MCF 10A (cell line): ENCODE measurements at regions not wholly inside any gene's neighbourhood (a gene's known extent, or its start where the extent isn't known, plus 50 kb on each side); places are given as distances from the start of the nearest gene placed in this dataset.

Source experiments
- BruUV-seq: library from RNA; stranded (reverse); fragments of 400-500 nt; replicated peaks from 2 replicates; lab custom pipeline; 2021; lab: Mats Ljungman, UMichigan
- CTCF ChIA-PET: fragments of 300-600 bp; sonication (Branson Sonifier 250); formaldehyde crosslinking; extraction: SDS; loops from one replicate; lab custom pipeline; 2021; ENCODE audit warnings: antibody characterized with exemption, inconsistent platforms; lab: Yijun Ruan, JAX
- POLR2A ChIA-PET: fragments of 300-600, 350-650 bp; sonication (Branson Sonifier 250); formaldehyde crosslinking; extraction: SDS; loops from one replicate; lab custom pipeline; 2020; ENCODE audit warnings: antibody characterized with exemption, inconsistent platforms; lab: Yijun Ruan, JAX
- DNase-seq: peaks from one replicate; pipeline ENCODE4 v3.0.0-alpha.2; 2018; ENCODE audit not compliant: unreplicated experiment
- H3K27ac Mint-ChIP-seq: one replicate; pipeline ENCODE4 v1.8.0; 2022; ENCODE audit warnings: mild to moderate bottlenecking, low read depth, mixed read lengths; ENCODE audit not compliant: unreplicated experiment
- H3K27me3 Mint-ChIP-seq: one replicate; pipeline ENCODE4 v1.8.0; 2022; ENCODE audit warnings: mixed read lengths; ENCODE audit not compliant: insufficient read depth, unreplicated experiment
- H3K36me3 Mint-ChIP-seq: one replicate; pipeline ENCODE4 v1.8.0; 2022; ENCODE audit warnings: mild to moderate bottlenecking, moderate library complexity, mixed read lengths; ENCODE audit not compliant: insufficient read depth, unreplicated experiment
- H3K4me1 Mint-ChIP-seq: one replicate; pipeline ENCODE4 v1.8.0; 2022; ENCODE audit warnings: mixed read lengths; ENCODE audit not compliant: insufficient read depth, unreplicated experiment
- H3K4me3 Mint-ChIP-seq: one replicate; pipeline ENCODE4 v1.8.0; 2022; ENCODE audit warnings: mild to moderate bottlenecking, moderate library complexity, mixed read lengths; ENCODE audit not compliant: unreplicated experiment
- H3K9me3 Mint-ChIP-seq: one replicate; pipeline ENCODE4 v1.8.0; 2022; ENCODE audit warnings: mixed read lengths; ENCODE audit not compliant: unreplicated experiment
- intact Hi-C: fragments of 100-400 bp; cut with micrococcal nuclease; formaldehyde crosslinking; loops from 2 replicates; pipeline ENCODE4 v1.14.1; 2022
- TF ChIP-seq, protein P1 (sequence below): fragments of 200-600 bp; IDR thresholded peaks from one replicate; pipeline ENCODE4 v1.8.0; 2022; ENCODE audit warnings: antibody characterized with exemption, mild to moderate bottlenecking; ENCODE audit not compliant: unreplicated experiment

GRCh38 chr9:134258828-134259546 lies 67.3 kb upstream of the RXRA start:
- no peaks in the 10 kb centered on the region for H3K9me3 Mint-ChIP-seq
- ChIA-PET POLR2A (no interaction called here), CTCF (interaction anchor here (1.1 kb wide), 1 partner anchor 9 kb away, joined by 4 read pairs; no protein-coding TSS in a partner anchor)
- H3K4me1 Mint-ChIP-seq, result peaks cover 3% of the 10 kb centered on the region
- TF ChIP-seq, protein P1, sequence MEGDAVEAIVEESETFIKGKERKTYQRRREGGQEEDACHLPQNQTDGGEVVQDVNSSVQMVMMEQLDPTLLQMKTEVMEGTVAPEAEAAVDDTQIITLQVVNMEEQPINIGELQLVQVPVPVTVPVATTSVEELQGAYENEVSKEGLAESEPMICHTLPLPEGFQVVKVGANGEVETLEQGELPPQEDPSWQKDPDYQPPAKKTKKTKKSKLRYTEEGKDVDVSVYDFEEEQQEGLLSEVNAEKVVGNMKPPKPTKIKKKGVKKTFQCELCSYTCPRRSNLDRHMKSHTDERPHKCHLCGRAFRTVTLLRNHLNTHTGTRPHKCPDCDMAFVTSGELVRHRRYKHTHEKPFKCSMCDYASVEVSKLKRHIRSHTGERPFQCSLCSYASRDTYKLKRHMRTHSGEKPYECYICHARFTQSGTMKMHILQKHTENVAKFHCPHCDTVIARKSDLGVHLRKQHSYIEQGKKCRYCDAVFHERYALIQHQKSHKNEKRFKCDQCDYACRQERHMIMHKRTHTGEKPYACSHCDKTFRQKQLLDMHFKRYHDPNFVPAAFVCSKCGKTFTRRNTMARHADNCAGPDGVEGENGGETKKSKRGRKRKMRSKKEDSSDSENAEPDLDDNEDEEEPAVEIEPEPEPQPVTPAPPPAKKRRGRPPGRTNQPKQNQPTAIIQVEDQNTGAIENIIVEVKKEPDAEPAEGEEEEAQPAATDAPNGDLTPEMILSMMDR, result no peak
- no peak overlapping the region for H3K4me3 Mint-ChIP-seq
- no TSS peak for BruUV-seq
- H3K36me3 Mint-ChIP-seq, result no peaks in the 10 kb centered on the region
- no peak for DNase-seq
- H3K27ac Mint-ChIP-seq, result no peak overlapping the region
- peaks cover 40% of the 10 kb centered on the region for H3K27me3 Mint-ChIP-seq
- intact Hi-C loops, result no loop called here

DNA sequence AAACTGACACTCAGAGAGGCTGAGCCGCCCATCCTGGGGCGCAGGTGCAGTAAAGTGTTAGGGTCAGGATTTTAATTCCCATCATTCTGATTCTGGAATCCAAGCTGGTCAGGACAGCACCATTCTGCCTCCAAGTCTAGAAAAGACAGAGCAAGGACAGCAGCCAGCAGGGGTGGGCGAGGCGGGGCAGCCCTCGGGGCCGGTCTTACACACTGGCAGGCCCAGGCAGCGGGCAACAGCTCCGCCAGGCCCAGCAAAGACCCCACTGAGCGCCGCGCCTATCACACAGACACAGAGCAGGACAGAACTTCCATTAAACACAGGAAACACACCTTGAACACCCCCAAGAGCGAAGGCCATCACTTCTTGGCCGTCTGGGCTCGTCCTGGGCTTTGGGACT lies 66.5 kb upstream of the RXRA start:
- Mint-ChIP-seq H3K4me1 (no peaks in the 10 kb centered on the region), H3K4me3 (no peak overlapping the region), H3K27me3 (peaks cover 33% of the 10 kb centered on the region), H3K27ac (no peak overlapping the region), H3K9me3 (no peaks in the 10 kb centered on the region), H3K36me3 (no peaks in the 10 kb centered on the region)
- no peak for DNase-seq
- intact Hi-C loops, result no loop called here
- CTCF ChIA-PET, result no interaction called here
- no TSS peak for BruUV-seq
- POLR2A ChIA-PET, result no interaction called here
- TF ChIP-seq, protein P1, result no peak

DNA sequence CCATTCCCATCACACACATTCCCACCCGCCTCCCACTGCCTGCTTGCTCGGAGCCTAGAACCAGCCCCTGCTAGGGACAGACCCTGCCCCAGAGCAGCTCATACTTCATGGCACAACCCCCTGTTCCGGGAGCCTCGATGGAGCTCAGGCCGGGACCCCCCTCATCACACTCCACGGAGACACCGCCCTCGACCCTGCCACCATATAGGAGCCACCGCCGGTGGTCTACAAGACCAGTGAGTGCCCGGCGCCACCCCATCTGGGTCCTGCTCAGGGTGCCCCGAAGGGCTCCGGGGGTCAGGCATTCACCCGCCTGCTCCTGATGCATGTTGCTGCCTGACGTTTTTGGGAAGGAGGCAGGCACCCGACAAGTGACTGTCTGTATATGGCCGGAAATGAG lies 65.5 kb upstream of the RXRA start:
- Mint-ChIP-seq H3K4me3 (no peak overlapping the region), H3K36me3 (no peaks in the 10 kb centered on the region), H3K27me3 (peaks cover 40% of the 10 kb centered on the region), H3K27ac (no peak overlapping the region), H3K9me3 (no peaks in the 10 kb centered on the region), H3K4me1 (no peaks in the 10 kb centered on the region)
- no TSS peak for BruUV-seq
- TF ChIP-seq, protein P1, result no peak
- no peak for DNase-seq
- intact Hi-C loops, result no loop called here
- ChIA-PET CTCF (interaction anchor here (0.7 kb wide), 2 partner anchors 118 to 518 kb away, joined by 3 read pairs; no protein-coding TSS in a partner anchor), POLR2A (no interaction called here)

- Mint-ChIP-seq H3K9me3 (peaks cover 9% of the 10 kb centered on the region), H3K27ac (no peak overlapping the region), H3K36me3 (no peaks in the 10 kb centered on the region), H3K27me3 (peaks cover 49% of the 10 kb centered on the region), H3K4me3 (no peak overlapping the region), H3K4me1 (no peaks in the 10 kb centered on the region)
- ChIA-PET POLR2A (no interaction called here), CTCF (no interaction called here)
- TF ChIP-seq, protein P1, result no peak
- intact Hi-C loops, result no loop called here
- no TSS peak for BruUV-seq
- no peak for DNase-seq
These were observed 64.2 kb upstream of the RXRA start for GRCh38 chr9:134262035-134262434.
